Peyer's patch (tissue), 4 donors: ENCODE measurements at regions not wholly inside any gene's neighbourhood (a gene's known extent, or its start where the extent isn't known, plus 50 kb on each side); places are given as distances from the start of the nearest gene placed in this dataset.

Experiments used
- POLR2A ChIP-seq, 2 donors: fragments of 450-650 bp; IDR thresholded peaks; one replicate each; pipeline ENCODE4 v1.5.1; 2017; ENCODE audit warnings: antibody characterized with exemption in 2 of 2, mild to moderate bottlenecking in 2 of 2, moderate library complexity in 2 of 2
- TF ChIP-seq, protein P1 (sequence below), 6 experiments: fragments of 450-650 bp in 4 of 6; fragments of 200-600 bp in 2 of 6; sonication (generic) in 1 of 6; IDR thresholded peaks; one replicate each; pipeline ENCODE4 v1.5.1; 2017 to 2019; ENCODE audit warnings: antibody characterized with exemption in 6 of 6, mild to moderate bottlenecking in 3 of 6, moderate library complexity in 1 of 6

DNA sequence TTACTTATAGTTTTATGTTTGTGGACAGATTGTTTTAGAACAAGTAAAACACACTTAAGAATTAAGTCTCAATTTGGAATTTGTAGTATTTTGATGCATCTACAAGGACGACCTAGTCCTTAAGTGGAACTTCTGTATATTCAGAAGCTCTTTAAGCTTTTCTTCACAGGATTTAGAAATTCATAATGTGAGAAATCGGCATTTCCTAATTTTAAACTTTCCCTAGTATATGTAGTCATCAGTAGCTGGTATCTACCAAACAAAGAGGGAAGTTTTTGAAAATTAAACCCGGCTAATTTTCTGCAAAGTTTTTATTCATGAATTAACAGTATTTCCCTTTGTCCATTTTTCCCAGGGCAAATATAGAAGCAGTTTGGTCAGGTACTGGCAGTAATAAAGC lies 203.6 kb downstream of the CDRT15L2 start:
- TF ChIP-seq POLR2A (IDR thresholded peaks at IDR 0.05) = no peak
- TF ChIP-seq, protein P1, sequence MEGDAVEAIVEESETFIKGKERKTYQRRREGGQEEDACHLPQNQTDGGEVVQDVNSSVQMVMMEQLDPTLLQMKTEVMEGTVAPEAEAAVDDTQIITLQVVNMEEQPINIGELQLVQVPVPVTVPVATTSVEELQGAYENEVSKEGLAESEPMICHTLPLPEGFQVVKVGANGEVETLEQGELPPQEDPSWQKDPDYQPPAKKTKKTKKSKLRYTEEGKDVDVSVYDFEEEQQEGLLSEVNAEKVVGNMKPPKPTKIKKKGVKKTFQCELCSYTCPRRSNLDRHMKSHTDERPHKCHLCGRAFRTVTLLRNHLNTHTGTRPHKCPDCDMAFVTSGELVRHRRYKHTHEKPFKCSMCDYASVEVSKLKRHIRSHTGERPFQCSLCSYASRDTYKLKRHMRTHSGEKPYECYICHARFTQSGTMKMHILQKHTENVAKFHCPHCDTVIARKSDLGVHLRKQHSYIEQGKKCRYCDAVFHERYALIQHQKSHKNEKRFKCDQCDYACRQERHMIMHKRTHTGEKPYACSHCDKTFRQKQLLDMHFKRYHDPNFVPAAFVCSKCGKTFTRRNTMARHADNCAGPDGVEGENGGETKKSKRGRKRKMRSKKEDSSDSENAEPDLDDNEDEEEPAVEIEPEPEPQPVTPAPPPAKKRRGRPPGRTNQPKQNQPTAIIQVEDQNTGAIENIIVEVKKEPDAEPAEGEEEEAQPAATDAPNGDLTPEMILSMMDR (IDR thresholded peaks at IDR 0.05) = no peak
